Uterus (tissue), 2 donors: ENCODE measurements at regions not wholly inside any gene's neighbourhood (a gene's known extent, or its start where the extent isn't known, plus 50 kb on each side); places are given as distances from the start of the nearest gene placed in this dataset.

Experiments
- CTCF ChIP-seq, 4 experiments: fragments of 200-600 bp in 2 of 4; fragments of 450-650 bp in 2 of 4; sonication (generic) in 2 of 4; IDR thresholded peaks; one replicate each; pipeline ENCODE4 v1.5.1; 2016 to 2019; ENCODE audit warnings: antibody characterized with exemption in 4 of 4, mild to moderate bottlenecking in 2 of 4, moderate library complexity in 1 of 4
- POLR2A ChIP-seq, 2 donors: fragments of 450-650 bp; IDR thresholded peaks; one replicate each; pipeline ENCODE4 v1.6.1; 2016; ENCODE audit warnings: antibody characterized with exemption in 2 of 2, mild to moderate bottlenecking in 1 of 2, moderate library complexity in 1 of 2

- TF ChIP-seq CTCF (IDR thresholded peaks at IDR 0.05): no peak
- no peak for TF ChIP-seq POLR2A (IDR thresholded peaks at IDR 0.05)
Observed at GRCh38 chrX:26999634-27000033, 463.5 kb downstream of the PPP4R3C start.
